ENCODE measurements at regions not wholly inside any gene's neighbourhood (a gene's known extent, or its start where the extent isn't known, plus 50 kb on each side); places are given as distances from the start of the nearest gene placed in this dataset.
"Not testable (repeated sequence)": the region's sequence is repeated elsewhere in the genome, so short reads cannot be mapped to it uniquely, and the experiment has no call there.

- TF ChIP-seq CTCF (IDR thresholded peaks at IDR 0.05; ENCODE audit: unreplicated experiment): no peak
- CTCF ChIA-PET: no interaction called here
- no peak overlapping the region for H3K27ac Mint-ChIP-seq (ENCODE audit: unreplicated experiment)
- no peaks in the 10 kb centered on the region for H3K27me3 Mint-ChIP-seq (ENCODE audit: unreplicated experiment)
- no peaks in the 10 kb centered on the region for H3K4me1 Mint-ChIP-seq (ENCODE audit: low read depth, unreplicated experiment)
- no peak for DNase-seq
- no peaks in the 10 kb centered on the region for H3K36me3 Mint-ChIP-seq (ENCODE audit: insufficient read depth, unreplicated experiment)
- BruUV-seq (replicated peaks): no TSS peak
- H3K4me3 Mint-ChIP-seq (ENCODE audit: low read depth, unreplicated experiment): no peak overlapping the region
- intact Hi-C loops (cut with micrococcal nuclease; ENCODE audit: unreplicated experiment): no loop called here
- no peaks in the 10 kb centered on the region for H3K9me3 Mint-ChIP-seq (ENCODE audit: low read depth, unreplicated experiment)
Observed at GRCh38 chr3:110687138-110687537, 384.5 kb upstream of the NECTIN3 start.

DNA sequence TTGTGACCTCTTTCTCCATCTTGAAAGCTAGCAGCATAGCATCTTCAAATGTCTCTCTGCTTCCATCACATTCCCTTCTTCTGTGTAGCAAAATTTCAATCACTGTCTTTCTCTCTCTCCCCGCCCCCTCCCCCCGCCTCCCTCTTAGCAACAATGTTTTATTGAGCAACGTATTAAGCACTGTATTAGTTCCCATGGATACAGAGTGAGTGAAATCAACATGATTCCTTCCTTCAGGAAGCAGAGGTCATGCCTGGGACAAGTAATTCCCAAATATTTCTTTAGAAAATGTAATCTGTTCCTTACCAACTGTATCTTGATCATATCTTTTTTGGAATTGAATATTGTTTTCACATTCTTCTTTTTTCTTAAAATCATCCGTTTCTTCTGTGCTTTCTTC, 373.7 kb upstream of the NECTIN3 start:
- no peak for TF ChIP-seq CTCF (IDR thresholded peaks at IDR 0.05; ENCODE audit: unreplicated experiment)
- CTCF ChIA-PET: no interaction called here
- BruUV-seq (replicated peaks): no TSS peak
- Mint-ChIP-seq H3K27me3 (ENCODE audit: unreplicated experiment) (no peaks in the 10 kb centered on the region), H3K36me3 (ENCODE audit: insufficient read depth, unreplicated experiment) (no peaks in the 10 kb centered on the region), H3K4me3 (ENCODE audit: low read depth, unreplicated experiment) (no peak overlapping the region), H3K4me1 (ENCODE audit: low read depth, unreplicated experiment) (peaks cover 10% of the 10 kb centered on the region), H3K9me3 (ENCODE audit: low read depth, unreplicated experiment) (peaks cover 12% of the 10 kb centered on the region), H3K27ac (ENCODE audit: unreplicated experiment) (peak overlapping the region; percentile 6)
- intact Hi-C loops (cut with micrococcal nuclease; ENCODE audit: unreplicated experiment): no loop called here
- DNase-seq: no peak

GRCh38 chr3:110704332-110704731, 367.3 kb upstream of the NECTIN3 start:
- CTCF ChIA-PET; intact Hi-C loops (cut with micrococcal nuclease; ENCODE audit: unreplicated experiment); H3K27me3 Mint-ChIP-seq (ENCODE audit: unreplicated experiment); DNase-seq; H3K4me1 Mint-ChIP-seq (ENCODE audit: low read depth, unreplicated experiment); H3K9me3 Mint-ChIP-seq (ENCODE audit: low read depth, unreplicated experiment); H3K4me3 Mint-ChIP-seq (ENCODE audit: low read depth, unreplicated experiment); H3K27ac Mint-ChIP-seq (ENCODE audit: unreplicated experiment); BruUV-seq (replicated peaks); H3K36me3 Mint-ChIP-seq (ENCODE audit: insufficient read depth, unreplicated experiment): not testable (repeated sequence)

DNA sequence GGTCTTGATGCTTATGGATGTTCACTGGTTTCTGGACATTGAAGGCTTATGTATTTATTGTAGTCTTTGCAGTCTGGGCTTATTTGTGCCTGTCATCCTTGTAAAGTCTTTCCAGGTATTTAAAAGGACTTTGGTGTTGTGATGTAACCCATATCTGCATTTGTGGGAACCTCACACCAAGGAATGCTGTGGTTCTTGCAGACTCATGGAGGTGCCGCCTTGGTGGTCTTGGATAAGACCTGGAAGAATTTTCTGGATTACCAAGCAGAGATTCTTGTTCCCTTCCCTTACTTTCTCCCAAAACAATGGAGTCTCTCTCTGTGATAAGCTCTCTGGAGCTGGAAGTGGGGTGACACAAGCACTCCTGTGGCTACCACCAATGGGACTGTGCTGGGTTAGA, 363.5 kb upstream of the NECTIN3 start:
- CTCF ChIA-PET: no interaction called here
- H3K4me3 Mint-ChIP-seq (ENCODE audit: low read depth, unreplicated experiment): no peak overlapping the region
- peaks cover 3% of the 10 kb centered on the region for H3K9me3 Mint-ChIP-seq (ENCODE audit: low read depth, unreplicated experiment)
- no peak overlapping the region for H3K27ac Mint-ChIP-seq (ENCODE audit: unreplicated experiment)
- H3K4me1 Mint-ChIP-seq (ENCODE audit: low read depth, unreplicated experiment): peaks cover 11% of the 10 kb centered on the region
- DNase-seq: no peak
- no peak for TF ChIP-seq CTCF (IDR thresholded peaks at IDR 0.05; ENCODE audit: unreplicated experiment)
- intact Hi-C loops (cut with micrococcal nuclease; ENCODE audit: unreplicated experiment): no loop called here
- H3K27me3 Mint-ChIP-seq (ENCODE audit: unreplicated experiment): no peaks in the 10 kb centered on the region
- no TSS peak for BruUV-seq (replicated peaks)
- H3K36me3 Mint-ChIP-seq (ENCODE audit: insufficient read depth, unreplicated experiment): no peaks in the 10 kb centered on the region

DNA sequence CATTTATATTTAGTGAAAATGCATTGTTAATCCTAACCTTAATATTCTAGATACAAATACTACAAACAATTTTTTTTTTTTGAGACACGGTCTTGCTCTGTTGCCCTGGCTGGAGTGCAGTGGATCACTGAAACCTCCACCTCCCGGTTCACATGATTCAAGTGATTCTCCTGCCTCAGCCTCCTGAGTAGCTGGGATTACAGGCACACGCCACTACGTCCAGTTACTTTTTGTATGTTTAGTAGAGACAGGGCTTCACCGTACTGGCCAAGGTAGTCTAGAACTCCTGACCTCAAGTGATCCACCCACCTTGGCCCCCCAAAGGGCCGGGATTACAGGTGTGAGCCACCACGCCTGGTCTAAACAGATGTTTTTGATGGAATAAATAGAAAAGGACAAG, 361.5 kb upstream of the NECTIN3 start:
- CTCF ChIA-PET: interaction anchor here (0.7 kb wide), 1 partner anchor 304 kb away, joined by 3 read pairs; no protein-coding TSS in a partner anchor
- TF ChIP-seq CTCF (IDR thresholded peaks at IDR 0.05; ENCODE audit: unreplicated experiment): no peak
- no peaks in the 10 kb centered on the region for H3K36me3 Mint-ChIP-seq (ENCODE audit: insufficient read depth, unreplicated experiment)
- no peaks in the 10 kb centered on the region for H3K27me3 Mint-ChIP-seq (ENCODE audit: unreplicated experiment)
- peaks cover 11% of the 10 kb centered on the region for H3K4me1 Mint-ChIP-seq (ENCODE audit: low read depth, unreplicated experiment)
- BruUV-seq (replicated peaks): no TSS peak
- no peak for DNase-seq
- peaks cover 3% of the 10 kb centered on the region for H3K9me3 Mint-ChIP-seq (ENCODE audit: low read depth, unreplicated experiment)
- no peak overlapping the region for H3K4me3 Mint-ChIP-seq (ENCODE audit: low read depth, unreplicated experiment)
- intact Hi-C loops (cut with micrococcal nuclease; ENCODE audit: unreplicated experiment): no loop called here
- no peak overlapping the region for H3K27ac Mint-ChIP-seq (ENCODE audit: unreplicated experiment)

All from Calu3 (cell line).